ENCODE measurements at regions not wholly inside any gene's neighbourhood (a gene's known extent, or its start where the extent isn't known, plus 50 kb on each side); places are given as distances from the start of the nearest gene placed in this dataset.

GRCh38 chr6:115276881-115277565, 783.7 kb downstream of the FRK start:
- no peak overlapping the region for H3K4me2 ChIP-seq (ENCODE audit: low read length)
- TF ChIP-seq TCF7L2 (IDR thresholded peaks at IDR 0.05; ENCODE audit: borderline replicate concordance, extremely low read depth, insufficient read depth, insufficient read length), result no peak
- TF ChIP-seq ATF3 (IDR thresholded peaks at IDR 0.05), result no peak
- TF ChIP-seq CEBPB (IDR thresholded peaks at IDR 0.05; ENCODE audit: low read depth), result no peak
- TF ChIP-seq SP1 (IDR thresholded peaks at IDR 0.05; ENCODE audit: low read depth), result no peak
- TF ChIP-seq JUND (IDR thresholded peaks at IDR 0.05), result no peak
- TF ChIP-seq CBX3 (IDR thresholded peaks at IDR 0.05; ENCODE audit: low read depth), result no peak
- TF ChIP-seq, protein P1, sequence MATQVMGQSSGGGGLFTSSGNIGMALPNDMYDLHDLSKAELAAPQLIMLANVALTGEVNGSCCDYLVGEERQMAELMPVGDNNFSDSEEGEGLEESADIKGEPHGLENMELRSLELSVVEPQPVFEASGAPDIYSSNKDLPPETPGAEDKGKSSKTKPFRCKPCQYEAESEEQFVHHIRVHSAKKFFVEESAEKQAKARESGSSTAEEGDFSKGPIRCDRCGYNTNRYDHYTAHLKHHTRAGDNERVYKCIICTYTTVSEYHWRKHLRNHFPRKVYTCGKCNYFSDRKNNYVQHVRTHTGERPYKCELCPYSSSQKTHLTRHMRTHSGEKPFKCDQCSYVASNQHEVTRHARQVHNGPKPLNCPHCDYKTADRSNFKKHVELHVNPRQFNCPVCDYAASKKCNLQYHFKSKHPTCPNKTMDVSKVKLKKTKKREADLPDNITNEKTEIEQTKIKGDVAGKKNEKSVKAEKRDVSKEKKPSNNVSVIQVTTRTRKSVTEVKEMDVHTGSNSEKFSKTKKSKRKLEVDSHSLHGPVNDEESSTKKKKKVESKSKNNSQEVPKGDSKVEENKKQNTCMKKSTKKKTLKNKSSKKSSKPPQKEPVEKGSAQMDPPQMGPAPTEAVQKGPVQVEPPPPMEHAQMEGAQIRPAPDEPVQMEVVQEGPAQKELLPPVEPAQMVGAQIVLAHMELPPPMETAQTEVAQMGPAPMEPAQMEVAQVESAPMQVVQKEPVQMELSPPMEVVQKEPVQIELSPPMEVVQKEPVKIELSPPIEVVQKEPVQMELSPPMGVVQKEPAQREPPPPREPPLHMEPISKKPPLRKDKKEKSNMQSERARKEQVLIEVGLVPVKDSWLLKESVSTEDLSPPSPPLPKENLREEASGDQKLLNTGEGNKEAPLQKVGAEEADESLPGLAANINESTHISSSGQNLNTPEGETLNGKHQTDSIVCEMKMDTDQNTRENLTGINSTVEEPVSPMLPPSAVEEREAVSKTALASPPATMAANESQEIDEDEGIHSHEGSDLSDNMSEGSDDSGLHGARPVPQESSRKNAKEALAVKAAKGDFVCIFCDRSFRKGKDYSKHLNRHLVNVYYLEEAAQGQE (IDR thresholded peaks at IDR 0.05; ENCODE audit: low read depth), result no peak
- no peak for TF ChIP-seq POLR2AphosphoS5 (IDR thresholded peaks at IDR 0.05; ENCODE audit: low read depth, low read length)
- no peak for TF ChIP-seq SRF (IDR thresholded peaks at IDR 0.05; ENCODE audit: low read depth)
- TF ChIP-seq POLR2A (IDR thresholded peaks at IDR 0.05; ENCODE audit: borderline replicate concordance, extremely low read depth, insufficient read depth, insufficient read length), result no peak
- TF ChIP-seq, protein P2, sequence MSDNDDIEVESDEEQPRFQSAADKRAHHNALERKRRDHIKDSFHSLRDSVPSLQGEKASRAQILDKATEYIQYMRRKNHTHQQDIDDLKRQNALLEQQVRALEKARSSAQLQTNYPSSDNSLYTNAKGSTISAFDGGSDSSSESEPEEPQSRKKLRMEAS (IDR thresholded peaks at IDR 0.05), result no peak
- TF ChIP-seq, protein P3, sequence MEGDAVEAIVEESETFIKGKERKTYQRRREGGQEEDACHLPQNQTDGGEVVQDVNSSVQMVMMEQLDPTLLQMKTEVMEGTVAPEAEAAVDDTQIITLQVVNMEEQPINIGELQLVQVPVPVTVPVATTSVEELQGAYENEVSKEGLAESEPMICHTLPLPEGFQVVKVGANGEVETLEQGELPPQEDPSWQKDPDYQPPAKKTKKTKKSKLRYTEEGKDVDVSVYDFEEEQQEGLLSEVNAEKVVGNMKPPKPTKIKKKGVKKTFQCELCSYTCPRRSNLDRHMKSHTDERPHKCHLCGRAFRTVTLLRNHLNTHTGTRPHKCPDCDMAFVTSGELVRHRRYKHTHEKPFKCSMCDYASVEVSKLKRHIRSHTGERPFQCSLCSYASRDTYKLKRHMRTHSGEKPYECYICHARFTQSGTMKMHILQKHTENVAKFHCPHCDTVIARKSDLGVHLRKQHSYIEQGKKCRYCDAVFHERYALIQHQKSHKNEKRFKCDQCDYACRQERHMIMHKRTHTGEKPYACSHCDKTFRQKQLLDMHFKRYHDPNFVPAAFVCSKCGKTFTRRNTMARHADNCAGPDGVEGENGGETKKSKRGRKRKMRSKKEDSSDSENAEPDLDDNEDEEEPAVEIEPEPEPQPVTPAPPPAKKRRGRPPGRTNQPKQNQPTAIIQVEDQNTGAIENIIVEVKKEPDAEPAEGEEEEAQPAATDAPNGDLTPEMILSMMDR (IDR thresholded peaks at IDR 0.05 in 2 of 3, conservative IDR thresholded peaks at IDR 0.05 in 1 of 3; ENCODE audit: borderline replicate concordance in 1 of 3, insufficient read depth in 1 of 3, low read depth in 2 of 3, low read length in 2 of 3), result no peak
- TF ChIP-seq FOSL1 (IDR thresholded peaks at IDR 0.05; ENCODE audit: low read depth), result no peak
- H3K9me2 ChIP-seq (ENCODE audit: insufficient read depth), result no peaks in the 10 kb centered on the region
- H3K4me1 ChIP-seq (ENCODE audit: control insufficient read depth in 1 of 2, insufficient read depth in 2 of 2, low read length in 2 of 2), result no peaks in the 10 kb centered on the region
- no peak overlapping the region for H3K4me3 ChIP-seq (replicated peaks in 1 of 2; ENCODE audit: low read depth in 1 of 2, low read length in 2 of 2)
- ChIA-PET RAD21 (ENCODE audit: low non-redundant PET in 1 of 2, low total read pairs in 2 of 2, uncharacterized antibody in 2 of 2, unreplicated experiment in 2 of 2) (no interaction called here), POLR2A (no interaction called here), CTCF (no interaction called here)
- no peak overlapping the region for H2AFZ ChIP-seq (ENCODE audit: low read depth, low read length, poor library complexity, severe bottlenecking)
- no peak overlapping the region for H3K27ac ChIP-seq (ENCODE audit: low read depth, low read length)
- H3K36me3 ChIP-seq (ENCODE audit: control insufficient read depth in 1 of 2, insufficient read depth in 2 of 2, low read length in 2 of 2), result no peaks in the 10 kb centered on the region
- H3K27me3 ChIP-seq (ENCODE audit: insufficient read depth, low read length), result no peaks in the 10 kb centered on the region
- intact Hi-C loops (cut with micrococcal nuclease), result no loop called here
- no peaks in the 10 kb centered on the region for H3K79me2 ChIP-seq (ENCODE audit: insufficient read depth, low read length)
- DNase-seq (ENCODE audit: low read depth, low spot score), result no peak
- no peaks in the 10 kb centered on the region for H4K20me1 ChIP-seq (ENCODE audit: insufficient read depth)
- BruUV-seq (replicated peaks), result no TSS peak
- no peaks in the 10 kb centered on the region for H3K9me3 ChIP-seq (ENCODE audit: control insufficient read depth in 1 of 2, insufficient read depth in 1 of 2, low read depth in 1 of 2, low read length in 2 of 2)
- no peak overlapping the region for H3K9ac ChIP-seq (ENCODE audit: low read length)
- ATAC-seq, result no peak
